ENCODE measurements at regions not wholly inside any gene's neighbourhood (a gene's known extent, or its start where the extent isn't known, plus 50 kb on each side); places are given as distances from the start of the nearest gene placed in this dataset.

GRCh38 chr1:4500441-4500840 is 154.0 kb upstream of the AJAP1 start:
- Histone ChIP-seq H3K36me3 (ENCODE audit: control insufficient read depth, insufficient read depth, low read length) (no peaks in the 10 kb centered on the region), H3K27me3 (replicated peaks; ENCODE audit: control insufficient read depth, insufficient read depth, low read length) (no peaks in the 10 kb centered on the region), H3K4me3 (replicated peaks; ENCODE audit: low read depth, low read length) (no peak overlapping the region)
- no peak for DNase-seq (ENCODE audit: extremely low read depth, insufficient read length)
- TF ChIP-seq CTCF (IDR thresholded peaks at IDR 0.05; ENCODE audit: insufficient read depth, low read length, poor library complexity, severe bottlenecking): no peak

- TF ChIP-seq CTCF (IDR thresholded peaks at IDR 0.05; ENCODE audit: insufficient read depth, low read length, poor library complexity, severe bottlenecking): no peak
- H3K4me3 ChIP-seq (replicated peaks; ENCODE audit: low read depth, low read length): no peak overlapping the region
- no peak for DNase-seq (ENCODE audit: extremely low read depth, insufficient read length)
- H3K36me3 ChIP-seq (ENCODE audit: control insufficient read depth, insufficient read depth, low read length): no peaks in the 10 kb centered on the region
- H3K27me3 ChIP-seq (replicated peaks; ENCODE audit: control insufficient read depth, insufficient read depth, low read length): no peaks in the 10 kb centered on the region
Measured at GRCh38 chr1:4506591-4506990, 147.8 kb upstream of the AJAP1 start.

DNA sequence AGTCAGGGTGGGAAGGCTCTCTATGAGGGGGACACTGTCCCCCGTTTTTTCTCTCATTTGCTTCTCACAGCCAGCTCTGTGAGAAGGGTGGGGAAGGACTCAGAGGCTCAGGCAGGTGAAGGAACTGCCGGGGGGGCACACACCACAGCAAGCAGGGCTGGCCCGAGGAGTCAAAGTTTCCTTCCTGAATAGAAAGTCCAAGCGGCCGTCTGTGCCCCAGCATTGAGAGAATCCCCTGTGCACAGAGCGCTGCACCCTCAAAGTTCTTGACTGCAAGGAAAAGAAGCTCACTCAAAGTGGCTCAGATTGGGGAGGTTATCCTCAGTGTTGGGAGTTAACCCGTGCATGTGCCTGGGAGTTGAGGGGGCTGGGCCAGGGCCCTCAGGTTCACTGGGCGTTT is 145.2 kb upstream of the AJAP1 start:
- H3K4me3 ChIP-seq (replicated peaks; ENCODE audit: low read depth, low read length): no peak overlapping the region
- no peak for TF ChIP-seq CTCF (IDR thresholded peaks at IDR 0.05; ENCODE audit: insufficient read depth, low read length, poor library complexity, severe bottlenecking)
- no peak for DNase-seq (ENCODE audit: extremely low read depth, insufficient read length)
- no peaks in the 10 kb centered on the region for H3K36me3 ChIP-seq (ENCODE audit: control insufficient read depth, insufficient read depth, low read length)
- no peaks in the 10 kb centered on the region for H3K27me3 ChIP-seq (replicated peaks; ENCODE audit: control insufficient read depth, insufficient read depth, low read length)

GRCh38 chr1:4510276-4510691 is 144.1 kb upstream of the AJAP1 start:
- no peak for DNase-seq (ENCODE audit: extremely low read depth, insufficient read length)
- Histone ChIP-seq H3K4me3 (replicated peaks; ENCODE audit: low read depth, low read length) (no peak overlapping the region), H3K36me3 (ENCODE audit: control insufficient read depth, insufficient read depth, low read length) (no peaks in the 10 kb centered on the region), H3K27me3 (replicated peaks; ENCODE audit: control insufficient read depth, insufficient read depth, low read length) (no peaks in the 10 kb centered on the region)
- TF ChIP-seq CTCF (IDR thresholded peaks at IDR 0.05; ENCODE audit: insufficient read depth, low read length, poor library complexity, severe bottlenecking): no peak

GRCh38 chr1:4511374-4511773 is 143.0 kb upstream of the AJAP1 start:
- Histone ChIP-seq H3K27me3 (replicated peaks; ENCODE audit: control insufficient read depth, insufficient read depth, low read length) (no peaks in the 10 kb centered on the region), H3K4me3 (replicated peaks; ENCODE audit: low read depth, low read length) (no peak overlapping the region), H3K36me3 (ENCODE audit: control insufficient read depth, insufficient read depth, low read length) (no peaks in the 10 kb centered on the region)
- DNase-seq (ENCODE audit: extremely low read depth, insufficient read length): no peak
- no peak for TF ChIP-seq CTCF (IDR thresholded peaks at IDR 0.05; ENCODE audit: insufficient read depth, low read length, poor library complexity, severe bottlenecking)

GRCh38 chr1:4512636-4513035 is 141.8 kb upstream of the AJAP1 start:
- no peak for DNase-seq (ENCODE audit: extremely low read depth, insufficient read length)
- Histone ChIP-seq H3K27me3 (replicated peaks; ENCODE audit: control insufficient read depth, insufficient read depth, low read length) (no peaks in the 10 kb centered on the region), H3K36me3 (ENCODE audit: control insufficient read depth, insufficient read depth, low read length) (no peaks in the 10 kb centered on the region), H3K4me3 (replicated peaks; ENCODE audit: low read depth, low read length) (no peak overlapping the region)
- no peak for TF ChIP-seq CTCF (IDR thresholded peaks at IDR 0.05; ENCODE audit: insufficient read depth, low read length, poor library complexity, severe bottlenecking)

Measured in GM06990 (cell line).